Ascending aorta (tissue), 2 donors: ENCODE measurements at regions not wholly inside any gene's neighbourhood (a gene's known extent, or its start where the extent isn't known, plus 50 kb on each side); places are given as distances from the start of the nearest gene placed in this dataset.

Experiments used
- DNase-seq, 2 donors: peaks; one replicate each; pipeline ENCODE4 v3.0.0-alpha.2; 2019; ENCODE audit warnings: low spot score in 2 of 2
- H3K27ac ChIP-seq, 2 donors: fragments of 200-600 bp; sonication (generic); one replicate each; pipeline ENCODE4 v1.5.1; 2016 to 2017; ENCODE audit warnings: mild to moderate bottlenecking in 1 of 2
- H3K27me3 ChIP-seq: fragments of 200-600 bp; sonication (generic); one replicate; pipeline ENCODE4 v1.5.1; 2017
- H3K36me3 ChIP-seq, 2 donors: fragments of 200-600 bp; sonication (generic); one replicate each; pipeline ENCODE4 v1.5.1; 2016
- H3K4me1 ChIP-seq, 2 donors: fragments of 200-600 bp; sonication (generic); one replicate each; pipeline ENCODE4 v1.5.1; 2016 to 2017; ENCODE audit warnings: mild to moderate bottlenecking in 1 of 2
- H3K4me3 ChIP-seq, 2 donors: fragments of 200-600 bp; sonication (generic); one replicate each; pipeline ENCODE4 v1.5.1; 2016 to 2017; ENCODE audit warnings: mild to moderate bottlenecking in 1 of 2
- H3K9me3 ChIP-seq, 2 donors: fragments of 200-600 bp; sonication (generic); one replicate each; pipeline ENCODE4 v1.5.1; 2016
- intact Hi-C: fragments of 100-400 bp; cut with DNase I; formaldehyde crosslinking; loops from one replicate; pipeline ENCODE4 v1.15.1; 2023
- TF ChIP-seq, protein P1 (sequence below), 3 experiments: fragments of 200-600 bp in 2 of 3; fragments of 450-650 bp in 1 of 3; sonication (generic) in 2 of 3; IDR thresholded peaks; one replicate each; pipeline ENCODE4 v1.5.1; 2016 to 2019; ENCODE audit warnings: antibody characterized with exemption in 3 of 3, mild to moderate bottlenecking in 1 of 3, moderate library complexity in 1 of 3

DNA sequence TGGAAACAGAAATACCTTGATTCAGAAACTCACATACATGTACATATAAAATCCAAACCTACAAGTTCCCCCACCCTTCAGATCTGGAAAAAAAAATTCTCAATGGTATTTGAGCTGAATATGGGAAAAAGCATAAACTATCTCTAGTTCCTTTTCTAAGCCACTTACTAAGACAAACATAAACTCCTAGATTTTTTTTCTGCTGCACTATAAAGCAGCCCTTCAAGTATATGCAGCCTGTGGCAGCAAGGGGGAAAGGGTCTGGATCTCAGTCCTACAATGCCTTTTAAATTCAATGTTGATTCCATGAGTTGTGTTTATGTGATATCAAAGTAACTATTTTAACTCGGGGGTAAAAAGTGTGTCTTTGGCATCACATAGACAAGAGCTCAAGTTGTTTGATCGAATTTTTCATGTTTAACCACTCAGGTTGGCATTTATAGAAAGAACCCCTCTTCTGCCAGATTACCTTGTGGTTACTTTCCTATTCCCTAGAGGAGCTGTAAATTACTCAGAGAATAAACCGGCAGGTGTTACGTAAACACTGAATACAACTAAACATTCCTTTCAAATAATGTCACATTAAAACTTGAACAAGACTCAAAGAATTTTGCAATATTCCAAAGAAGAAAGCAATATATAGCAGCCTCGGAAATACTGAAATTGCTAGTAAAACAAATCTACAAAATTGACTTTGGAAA is 91.8 kb upstream of the FER start:
- no peak overlapping the region for H3K4me3 ChIP-seq
- intact Hi-C loops, result no loop called here
- no peaks in the 10 kb centered on the region for H3K9me3 ChIP-seq
- H3K36me3 ChIP-seq, result no peaks in the 10 kb centered on the region
- DNase-seq, result no peak
- TF ChIP-seq, protein P1, sequence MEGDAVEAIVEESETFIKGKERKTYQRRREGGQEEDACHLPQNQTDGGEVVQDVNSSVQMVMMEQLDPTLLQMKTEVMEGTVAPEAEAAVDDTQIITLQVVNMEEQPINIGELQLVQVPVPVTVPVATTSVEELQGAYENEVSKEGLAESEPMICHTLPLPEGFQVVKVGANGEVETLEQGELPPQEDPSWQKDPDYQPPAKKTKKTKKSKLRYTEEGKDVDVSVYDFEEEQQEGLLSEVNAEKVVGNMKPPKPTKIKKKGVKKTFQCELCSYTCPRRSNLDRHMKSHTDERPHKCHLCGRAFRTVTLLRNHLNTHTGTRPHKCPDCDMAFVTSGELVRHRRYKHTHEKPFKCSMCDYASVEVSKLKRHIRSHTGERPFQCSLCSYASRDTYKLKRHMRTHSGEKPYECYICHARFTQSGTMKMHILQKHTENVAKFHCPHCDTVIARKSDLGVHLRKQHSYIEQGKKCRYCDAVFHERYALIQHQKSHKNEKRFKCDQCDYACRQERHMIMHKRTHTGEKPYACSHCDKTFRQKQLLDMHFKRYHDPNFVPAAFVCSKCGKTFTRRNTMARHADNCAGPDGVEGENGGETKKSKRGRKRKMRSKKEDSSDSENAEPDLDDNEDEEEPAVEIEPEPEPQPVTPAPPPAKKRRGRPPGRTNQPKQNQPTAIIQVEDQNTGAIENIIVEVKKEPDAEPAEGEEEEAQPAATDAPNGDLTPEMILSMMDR (IDR thresholded peaks at IDR 0.05), result no peak
- H3K27me3 ChIP-seq, result no peaks in the 10 kb centered on the region
- H3K4me1 ChIP-seq, result peaks cover 0 to 2% of the 10 kb centered on the region in 2 donors
- H3K27ac ChIP-seq, result no peak overlapping the region

DNA sequence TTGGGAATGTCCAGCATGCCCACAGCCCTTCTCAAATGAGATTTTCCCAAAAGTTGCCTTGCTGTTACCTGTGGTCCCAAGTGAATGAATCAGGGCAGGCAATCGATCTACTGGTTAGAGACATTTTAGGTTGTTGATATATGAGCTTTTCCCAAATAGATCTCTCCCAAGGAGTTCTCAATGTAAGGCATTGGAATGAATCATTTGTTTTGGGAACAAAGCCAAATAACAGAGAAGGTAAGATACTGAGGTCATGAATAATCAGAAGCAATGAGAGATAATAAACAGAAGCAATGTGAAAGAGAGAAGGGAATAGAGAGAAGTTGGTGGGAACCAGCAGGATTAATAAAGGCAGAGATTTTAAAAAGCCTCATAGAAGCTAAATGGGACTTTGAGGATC is 93.6 kb upstream of the FER start:
- TF ChIP-seq, protein P1 (IDR thresholded peaks at IDR 0.05), result no peak
- peaks cover 0 to 2% of the 10 kb centered on the region in 2 donors for H3K4me1 ChIP-seq
- H3K27me3 ChIP-seq, result no peaks in the 10 kb centered on the region
- H3K36me3 ChIP-seq, result no peaks in the 10 kb centered on the region
- intact Hi-C loops, result no loop called here
- H3K9me3 ChIP-seq, result no peaks in the 10 kb centered on the region
- no peak for DNase-seq
- H3K27ac ChIP-seq, result no peak overlapping the region
- H3K4me3 ChIP-seq, result no peak overlapping the region

DNA sequence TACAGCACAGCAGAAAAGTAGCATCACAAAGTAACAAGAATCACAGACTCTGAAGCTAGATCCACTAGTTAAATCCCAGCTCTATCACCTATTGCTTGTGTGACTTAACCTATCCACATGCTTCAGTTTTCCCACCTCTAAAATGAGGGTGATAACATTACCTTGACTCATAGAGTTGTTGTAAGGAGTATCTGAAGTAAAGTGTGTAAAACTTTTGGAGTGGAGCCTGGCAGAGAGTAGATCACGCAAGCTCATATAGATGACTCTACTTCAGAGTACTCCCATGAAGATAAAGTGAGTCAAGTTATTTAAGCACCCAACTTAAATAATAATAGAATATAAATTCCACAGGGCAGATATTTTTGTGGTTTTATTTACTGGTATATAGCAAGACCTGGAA is 94.5 kb upstream of the FER start:
- TF ChIP-seq, protein P1 (IDR thresholded peaks at IDR 0.05), result no peak
- peaks cover 0 to 2% of the 10 kb centered on the region in 2 donors for H3K4me1 ChIP-seq

DNA sequence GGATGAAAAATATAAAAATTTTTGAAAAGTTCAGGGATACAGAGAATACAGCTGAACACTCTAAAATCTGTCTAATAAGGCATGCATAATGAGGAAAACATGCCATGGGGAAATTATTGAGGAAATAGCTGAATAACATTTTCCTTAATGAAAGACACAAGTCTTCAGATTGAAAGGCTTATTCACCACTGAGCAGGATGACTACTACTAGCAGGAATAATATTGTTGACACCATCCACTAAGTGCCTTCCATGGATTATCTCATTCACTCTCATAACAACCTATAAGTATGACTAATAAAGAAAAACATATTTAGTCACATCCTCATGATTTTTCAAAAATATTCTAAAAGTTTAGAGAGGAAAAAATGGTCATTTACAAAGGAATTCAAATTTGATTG is 96.7 kb upstream of the FER start:
- no peaks in the 10 kb centered on the region for H3K36me3 ChIP-seq
- H3K4me3 ChIP-seq, result no peak overlapping the region
- DNase-seq, result no peak
- intact Hi-C loops, result no loop called here
- no peak overlapping the region for H3K27ac ChIP-seq
- no peaks in the 10 kb centered on the region for H3K27me3 ChIP-seq
- peaks cover 0 to 10% of the 10 kb centered on the region in 2 donors for H3K9me3 ChIP-seq
- H3K4me1 ChIP-seq, result peaks cover 0 to 2% of the 10 kb centered on the region in 2 donors
- TF ChIP-seq, protein P1 (IDR thresholded peaks at IDR 0.05), result no peak

More for the DNA sequence above, 94.5 kb upstream of the FER start:
- Histone ChIP-seq H3K27ac (no peak overlapping the region), H3K27me3 (no peaks in the 10 kb centered on the region), H3K36me3 (no peaks in the 10 kb centered on the region), H3K9me3 (no peaks in the 10 kb centered on the region), H3K4me3 (no peak overlapping the region)
- intact Hi-C loops, result no loop called here
- no peak for DNase-seq

DNA sequence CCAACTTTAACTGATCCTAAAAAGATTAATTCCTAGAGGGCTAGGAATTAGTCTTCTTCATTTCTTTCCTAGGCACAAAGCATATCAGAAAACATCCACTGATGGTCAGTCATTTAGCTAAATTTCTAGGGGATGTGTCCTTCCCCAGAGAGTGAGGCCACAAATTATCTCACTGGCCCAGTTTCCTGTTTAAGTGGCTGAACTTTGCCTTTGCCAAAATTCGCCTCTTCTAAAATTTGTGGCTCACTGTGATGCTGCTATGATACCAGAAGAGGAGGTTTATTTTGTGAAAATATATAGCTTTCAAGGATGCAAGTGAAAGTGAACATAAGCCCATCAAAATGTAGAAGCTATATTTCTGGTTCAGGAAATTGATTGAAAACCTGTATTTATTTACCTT is 98.1 kb upstream of the FER start:
- DNase-seq, result no peak
- peaks cover 0 to 10% of the 10 kb centered on the region in 2 donors for H3K9me3 ChIP-seq

More for the DNA sequence above, 98.1 kb upstream of the FER start:
- H3K4me3 ChIP-seq, result no peak overlapping the region
- no peaks in the 10 kb centered on the region for H3K27me3 ChIP-seq
- no peaks in the 10 kb centered on the region for H3K36me3 ChIP-seq
- no peaks in the 10 kb centered on the region for H3K4me1 ChIP-seq
- no peak overlapping the region for H3K27ac ChIP-seq
- TF ChIP-seq, protein P1 (IDR thresholded peaks at IDR 0.05), result no peak
- intact Hi-C loops, result no loop called here
